ENCODE measurements at regions not wholly inside any gene's neighbourhood (a gene's known extent, or its start where the extent isn't known, plus 50 kb on each side); places are given as distances from the start of the nearest gene placed in this dataset.

DNA sequence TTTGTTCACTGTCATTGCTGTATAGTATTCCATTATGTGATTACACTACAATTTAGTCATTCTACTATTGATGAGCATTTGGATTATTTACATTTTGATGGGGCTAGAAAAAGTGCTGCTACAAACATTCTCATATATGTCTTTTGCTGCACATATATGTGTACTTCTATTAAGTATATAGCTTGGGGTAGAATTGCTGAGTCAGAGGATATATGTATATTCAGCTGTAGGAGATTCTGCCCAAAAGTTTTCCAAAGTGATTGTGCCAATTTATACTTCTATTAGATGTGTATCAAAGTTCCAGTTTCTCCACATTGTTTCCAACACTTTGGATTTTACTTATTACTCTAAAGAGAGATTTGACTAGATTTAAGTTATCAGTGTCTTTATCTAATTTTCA lies 101.7 kb upstream of the UGP2 start:
- TF ChIP-seq POLR2A (IDR thresholded peaks at IDR 0.05), result no peak
- TF ChIP-seq, protein P1, sequence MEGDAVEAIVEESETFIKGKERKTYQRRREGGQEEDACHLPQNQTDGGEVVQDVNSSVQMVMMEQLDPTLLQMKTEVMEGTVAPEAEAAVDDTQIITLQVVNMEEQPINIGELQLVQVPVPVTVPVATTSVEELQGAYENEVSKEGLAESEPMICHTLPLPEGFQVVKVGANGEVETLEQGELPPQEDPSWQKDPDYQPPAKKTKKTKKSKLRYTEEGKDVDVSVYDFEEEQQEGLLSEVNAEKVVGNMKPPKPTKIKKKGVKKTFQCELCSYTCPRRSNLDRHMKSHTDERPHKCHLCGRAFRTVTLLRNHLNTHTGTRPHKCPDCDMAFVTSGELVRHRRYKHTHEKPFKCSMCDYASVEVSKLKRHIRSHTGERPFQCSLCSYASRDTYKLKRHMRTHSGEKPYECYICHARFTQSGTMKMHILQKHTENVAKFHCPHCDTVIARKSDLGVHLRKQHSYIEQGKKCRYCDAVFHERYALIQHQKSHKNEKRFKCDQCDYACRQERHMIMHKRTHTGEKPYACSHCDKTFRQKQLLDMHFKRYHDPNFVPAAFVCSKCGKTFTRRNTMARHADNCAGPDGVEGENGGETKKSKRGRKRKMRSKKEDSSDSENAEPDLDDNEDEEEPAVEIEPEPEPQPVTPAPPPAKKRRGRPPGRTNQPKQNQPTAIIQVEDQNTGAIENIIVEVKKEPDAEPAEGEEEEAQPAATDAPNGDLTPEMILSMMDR (IDR thresholded peaks at IDR 0.05), result no peak

Measured in esophagus squamous epithelium (tissue), 4 donors.